SK-N-SH (cell line): ENCODE measurements at regions not wholly inside any gene's neighbourhood (a gene's known extent, or its start where the extent isn't known, plus 50 kb on each side); places are given as distances from the start of the nearest gene placed in this dataset.

ENCODE experiments used
- CTCF ChIA-PET: fragments of 300-600, 350-600 bp; formaldehyde crosslinking; extraction: SDS; loops from one replicate; lab custom pipeline; 2021; lab: Yijun Ruan, JAX
- POLR2A ChIA-PET: fragments of 350-600 bp; sonication (Branson Sonifier 250); formaldehyde crosslinking; extraction: SDS; loops from one replicate; lab custom pipeline; 2020; ENCODE audit warnings: antibody characterized with exemption, inconsistent platforms; lab: Yijun Ruan, JAX
- DNase-seq: peaks from one replicate; pipeline ENCODE4 v3.0.0; 2012
- H2AFZ ChIP-seq: fragments of 200-600 bp; sonication (generic); 2 replicates; pipeline ENCODE4 v1.8.1; 2016; ENCODE audit warnings: antibody characterized with exemption, mild to moderate bottlenecking, low read depth
- H3F3A ChIP-seq: fragments of 200-600 bp; sonication (generic); replicated peaks from 2 replicates; pipeline ENCODE3; 2016; ENCODE audit warnings: antibody characterized with exemption, mild to moderate bottlenecking; ENCODE audit not compliant: insufficient read depth
- H3K27ac ChIP-seq, 2 experiments: fragments of 200-500 bp in 1 of 2; fragments of 200-600 bp in 1 of 2; sonication (Bioruptor generic) in 1 of 2; sonication (generic), shearing (Covaris generic) in 1 of 2; 2 replicates each; pipeline versions ENCODE4 v1.5.1 to v1.6.1; 2014 to 2016; ENCODE audit warnings: low read depth in 2 of 2, inconsistent platforms in 1 of 2, low read length in 1 of 2, mild to moderate bottlenecking in 1 of 2, mixed read lengths in 1 of 2
- H3K27me3 ChIP-seq: fragments of 200-600 bp; sonication (generic), shearing (Covaris generic); 2 replicates; pipeline ENCODE4 v1.6.1; 2016; ENCODE audit warnings: mixed run types; ENCODE audit not compliant: insufficient read depth
- H3K36me3 ChIP-seq, 2 experiments: fragments of 200-500 bp in 1 of 2; fragments of 200-600 bp in 1 of 2; sonication (Bioruptor generic) in 1 of 2; sonication (generic) in 1 of 2; replicated peaks in 1 of 2; 2 replicates each; pipeline versions ENCODE3 to v1.5.1; 2014 to 2016; ENCODE audit warnings: low read length in 1 of 2, mild to moderate bottlenecking in 1 of 2; ENCODE audit not compliant: insufficient read depth in 2 of 2, control insufficient read depth in 1 of 2
- H3K4me1 ChIP-seq, 2 experiments: fragments of 200-500 bp in 1 of 2; fragments of 200-600 bp in 1 of 2; sonication (Bioruptor generic) in 1 of 2; sonication (generic), shearing (Covaris generic) in 1 of 2; 2 replicates each; pipeline versions ENCODE4 v1.5.1 to v1.6.1; 2014 to 2016; ENCODE audit warnings: low read depth in 1 of 2, low read length in 1 of 2, mixed run types in 1 of 2; ENCODE audit not compliant: insufficient read depth in 2 of 2, control insufficient read depth in 1 of 2
- H3K4me2 ChIP-seq: fragments of 200-600 bp; sonication (generic), shearing (Covaris generic); 2 replicates; pipeline ENCODE4 v1.6.1; 2017; ENCODE audit warnings: mixed run types
- H3K4me3 ChIP-seq, 2 experiments: fragments of 200-500 bp in 1 of 2; fragments of 200-600 bp in 1 of 2; sonication (Bioruptor generic) in 1 of 2; sonication (generic), shearing (Covaris generic) in 1 of 2; 2 replicates each; pipeline versions ENCODE4 v1.5.1 to v1.8.1; 2014 to 2016; ENCODE audit warnings: low read depth in 2 of 2, inconsistent platforms in 1 of 2, low read length in 1 of 2, mild to moderate bottlenecking in 1 of 2, mixed read lengths in 1 of 2, moderate library complexity in 1 of 2
- H3K79me2 ChIP-seq: fragments of 200-600 bp; sonication (generic); 2 replicates; pipeline ENCODE4 v1.8.1; 2017; ENCODE audit warnings: mild to moderate bottlenecking; ENCODE audit not compliant: insufficient read depth
- H3K9ac ChIP-seq: fragments of 200-600 bp; sonication (generic); 2 replicates; pipeline ENCODE4 v1.6.1; 2017; ENCODE audit warnings: mixed run types
- H3K9me2 ChIP-seq: fragments of 200-600 bp; sonication (generic); 2 replicates; pipeline ENCODE4 v1.6.1; 2017; ENCODE audit warnings: mixed run types
- H3K9me3 ChIP-seq: fragments of 200-600 bp; sonication (generic); 2 replicates; pipeline ENCODE4 v1.6.1; 2017; ENCODE audit warnings: mixed run types, mild to moderate bottlenecking, moderate library complexity
- H4K20me1 ChIP-seq: fragments of 200-600 bp; sonication (generic); 2 replicates; pipeline ENCODE4 v1.6.1; 2017; ENCODE audit warnings: mild to moderate bottlenecking, mixed run types; ENCODE audit not compliant: insufficient read depth
- CHD2 ChIP-seq: fragments of 150-350 bp; IDR thresholded peaks from 2 replicates; pipeline ENCODE4 v1.6.1; 2018; ENCODE audit warnings: low read length; ENCODE audit not compliant: partially characterized antibody
- CTCF ChIP-seq: fragments of 200-600 bp; sonication (generic); IDR thresholded peaks from 2 replicates; pipeline ENCODE4 v1.6.1; 2017; ENCODE audit warnings: antibody characterized with exemption, mild to moderate bottlenecking, moderate library complexity
- FOXM1 ChIP-seq: IDR thresholded peaks from 2 replicates; pipeline ENCODE4 v1.4.0; 2012; ENCODE audit warnings: low read depth, mild to moderate bottlenecking
- JUND ChIP-seq: IDR thresholded peaks from 2 replicates; pipeline ENCODE4 v1.4.0; 2012
- MAX ChIP-seq: IDR thresholded peaks from 2 replicates; pipeline ENCODE4 v1.4.0; 2012; ENCODE audit warnings: low read depth
- MEF2A ChIP-seq: IDR thresholded peaks from 2 replicates; pipeline ENCODE4 v1.4.0; 2012; ENCODE audit warnings: low read depth, borderline replicate concordance
- NRF1 ChIP-seq: IDR thresholded peaks from 2 replicates; pipeline ENCODE4 v1.6.1; 2012; ENCODE audit warnings: low read depth, mild to moderate bottlenecking, low read length
- PBX3 ChIP-seq: IDR thresholded peaks from 2 replicates; pipeline ENCODE4; 2012
- POLR2AphosphoS5 ChIP-seq: IDR thresholded peaks from 2 replicates; pipeline ENCODE4 v1.6.1; 2012; ENCODE audit warnings: low read depth, low read length
- RFX5 ChIP-seq: IDR thresholded peaks from 2 replicates; pipeline ENCODE4 v1.6.1; 2012; ENCODE audit warnings: mild to moderate bottlenecking, improper control_type of control experiment, low read length
- RXRA ChIP-seq: IDR thresholded peaks from 2 replicates; pipeline ENCODE4 v1.4.0; 2012; ENCODE audit warnings: low read depth, mild to moderate bottlenecking, borderline replicate concordance
- SMC3 ChIP-seq: IDR thresholded peaks from 2 replicates; pipeline ENCODE4 v1.6.1; 2012; ENCODE audit warnings: low read depth, low read length, improper control_type of control experiment
- TCF12 ChIP-seq: IDR thresholded peaks from 2 replicates; pipeline ENCODE4 v1.4.0; 2012
- TEAD4 ChIP-seq: IDR thresholded peaks from 2 replicates; pipeline ENCODE4 v1.4.0; 2012; ENCODE audit warnings: mild to moderate bottlenecking, borderline replicate concordance; ENCODE audit not compliant: insufficient read depth
- ZBTB33 ChIP-seq: IDR thresholded peaks from 2 replicates; pipeline ENCODE4 v1.4.0; 2012; ENCODE audit warnings: low read depth, borderline replicate concordance
- WGBS: methylation state at CpG from one replicate; pipeline ENCODE4 v1.1.6; 2017; ENCODE audit warnings: low lambda C conversion rate; 5-methylcytosine and 5-hydroxymethylcytosine counted together

GRCh38 chr1:240667351-240667750, 55.4 kb upstream of the GREM2 start:
- no peak overlapping the region for H3K4me3 ChIP-seq
- H3K9me3 ChIP-seq: no peaks in the 10 kb centered on the region
- H3K4me1 ChIP-seq: no peaks in the 10 kb centered on the region; a peak in 1 of 4 replicates
- no peaks in the 10 kb centered on the region for H3K36me3 ChIP-seq
- H3K79me2 ChIP-seq: no peaks in the 10 kb centered on the region
- H3K27ac ChIP-seq: no peak overlapping the region
- DNase-seq: no peak
- H3F3A ChIP-seq: peaks cover 16% of the 10 kb centered on the region
- H3K9me2 ChIP-seq: no peaks in the 10 kb centered on the region
- no peak overlapping the region for H3K9ac ChIP-seq
- POLR2A ChIA-PET: no interaction called here
- no peaks in the 10 kb centered on the region for H3K27me3 ChIP-seq
- no peaks in the 10 kb centered on the region for H4K20me1 ChIP-seq
- CTCF ChIA-PET: no interaction called here
- H2AFZ ChIP-seq: no peak overlapping the region
- WGBS: 94% methylated on average over 3 of the region's 3 CpGs
- H3K4me2 ChIP-seq: no peak overlapping the region
- no peak for TF ChIP-seq RXRA
- no peak for TF ChIP-seq SMC3
- TF ChIP-seq PBX3: no peak
- no peak for TF ChIP-seq CTCF
- TF ChIP-seq CHD2: no peak
- TF ChIP-seq TEAD4: no peak
- no peak for TF ChIP-seq MAX
- no peak for TF ChIP-seq ZBTB33
- TF ChIP-seq FOXM1: no peak
- TF ChIP-seq RFX5: no peak
- no peak for TF ChIP-seq MEF2A

- Histone ChIP-seq H3K27me3 (no peaks in the 10 kb centered on the region), H3K27ac (no peak overlapping the region), H3K4me1 (no peaks in the 10 kb centered on the region; a peak in 1 of 4 replicates), H3K79me2 (no peaks in the 10 kb centered on the region), H3K4me3 (no peak overlapping the region), H3K36me3 (no peaks in the 10 kb centered on the region), H3K9ac (no peak overlapping the region), H3K9me2 (no peaks in the 10 kb centered on the region), H4K20me1 (no peaks in the 10 kb centered on the region), H3K9me3 (no peaks in the 10 kb centered on the region), H3K4me2 (no peak overlapping the region), H3F3A (peaks cover 16% of the 10 kb centered on the region), H2AFZ (no peak overlapping the region)
- DNase-seq: no peak
- no peak for TF ChIP-seq NRF1
- TF ChIP-seq POLR2AphosphoS5: no peak
- no peak for TF ChIP-seq TCF12
- no peak for TF ChIP-seq JUND
- no peak for TF ChIP-seq RXRA
- 83% methylated on average over 9 of the region's 9 CpGs for WGBS
- POLR2A ChIA-PET: no interaction called here
- CTCF ChIA-PET: no interaction called here
Measured at GRCh38 chr1:240666568-240667198, 54.7 kb upstream of the GREM2 start.
